ENCODE measurements at regions not wholly inside any gene's neighbourhood (a gene's known extent, or its start where the extent isn't known, plus 50 kb on each side); places are given as distances from the start of the nearest gene placed in this dataset.

DNA sequence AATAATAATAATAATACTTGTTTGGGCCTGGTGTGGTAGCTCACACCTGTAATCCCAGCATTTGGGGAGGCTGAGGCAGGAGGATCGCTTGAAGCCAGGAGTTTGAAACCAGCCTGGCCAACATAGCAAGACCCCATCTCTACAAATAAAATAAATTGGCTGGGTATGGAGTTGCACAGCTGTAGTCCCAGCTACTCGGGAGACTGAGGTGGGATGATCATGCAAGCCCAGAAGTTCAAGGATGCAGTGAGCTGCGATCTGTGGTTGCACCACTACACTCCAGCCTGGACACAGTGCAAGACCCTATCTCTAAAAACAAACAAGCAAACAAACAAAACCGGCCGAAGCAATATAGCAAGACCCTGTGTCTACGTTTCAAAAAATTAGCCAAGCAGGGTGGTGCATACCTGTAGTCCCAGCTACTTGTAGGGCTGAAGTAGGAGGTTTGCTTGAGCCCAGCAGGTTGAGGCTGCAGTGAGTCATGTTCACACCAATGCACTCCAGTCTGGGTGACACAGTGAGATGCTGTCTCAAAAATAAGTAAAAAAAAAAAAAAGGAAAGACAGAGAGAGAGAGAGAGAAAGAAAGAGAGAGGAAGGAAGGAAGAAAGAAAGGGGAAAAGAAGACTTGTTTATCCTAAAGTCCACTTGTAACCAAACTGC is 85.6 kb upstream of the KDM7A start:
- Histone ChIP-seq H3K4me2 (ENCODE audit: low read depth, low read length, poor library complexity, severe bottlenecking) (no peak overlapping the region), H4K20me1 (ENCODE audit: insufficient read depth, low read length, poor library complexity, severe bottlenecking) (no peaks in the 10 kb centered on the region), H3K27me3 (ENCODE audit: insufficient read depth, low read length, poor library complexity, severe bottlenecking) (no peaks in the 10 kb centered on the region), H3K4me1 (ENCODE audit: insufficient read depth, low read length, poor library complexity, severe bottlenecking) (peaks cover 5% of the 10 kb centered on the region), H3K9me2 (replicated peaks; ENCODE audit: low read depth, low read length) (no peaks in the 10 kb centered on the region), H3K4me3 (ENCODE audit: low read length, poor library complexity, severe bottlenecking) (no peak overlapping the region), H2AFZ (ENCODE audit: low read length) (no peak overlapping the region), H3K79me2 (ENCODE audit: insufficient read depth, low read length) (no peaks in the 10 kb centered on the region), H3K36me3 (ENCODE audit: insufficient read depth, low read length) (no peaks in the 10 kb centered on the region), H3K9ac (ENCODE audit: low read depth, low read length, poor library complexity, severe bottlenecking) (no peak overlapping the region), H3K9me3 (ENCODE audit: insufficient read depth, low read depth, low read length) (0 out of 2 replicates have a peak, but pooled peaks cover under 1% of the 10 kb centered on the region), H3F3A (ENCODE audit: low read depth) (no peaks in the 10 kb centered on the region)
- TF ChIP-seq EZH2phosphoT487 (IDR thresholded peaks at IDR 0.05; ENCODE audit: borderline replicate concordance), result no peak
- TF ChIP-seq, protein P1, sequence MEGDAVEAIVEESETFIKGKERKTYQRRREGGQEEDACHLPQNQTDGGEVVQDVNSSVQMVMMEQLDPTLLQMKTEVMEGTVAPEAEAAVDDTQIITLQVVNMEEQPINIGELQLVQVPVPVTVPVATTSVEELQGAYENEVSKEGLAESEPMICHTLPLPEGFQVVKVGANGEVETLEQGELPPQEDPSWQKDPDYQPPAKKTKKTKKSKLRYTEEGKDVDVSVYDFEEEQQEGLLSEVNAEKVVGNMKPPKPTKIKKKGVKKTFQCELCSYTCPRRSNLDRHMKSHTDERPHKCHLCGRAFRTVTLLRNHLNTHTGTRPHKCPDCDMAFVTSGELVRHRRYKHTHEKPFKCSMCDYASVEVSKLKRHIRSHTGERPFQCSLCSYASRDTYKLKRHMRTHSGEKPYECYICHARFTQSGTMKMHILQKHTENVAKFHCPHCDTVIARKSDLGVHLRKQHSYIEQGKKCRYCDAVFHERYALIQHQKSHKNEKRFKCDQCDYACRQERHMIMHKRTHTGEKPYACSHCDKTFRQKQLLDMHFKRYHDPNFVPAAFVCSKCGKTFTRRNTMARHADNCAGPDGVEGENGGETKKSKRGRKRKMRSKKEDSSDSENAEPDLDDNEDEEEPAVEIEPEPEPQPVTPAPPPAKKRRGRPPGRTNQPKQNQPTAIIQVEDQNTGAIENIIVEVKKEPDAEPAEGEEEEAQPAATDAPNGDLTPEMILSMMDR (conservative IDR thresholded peaks at IDR 0.05; ENCODE audit: low read length), result no peak

DNA sequence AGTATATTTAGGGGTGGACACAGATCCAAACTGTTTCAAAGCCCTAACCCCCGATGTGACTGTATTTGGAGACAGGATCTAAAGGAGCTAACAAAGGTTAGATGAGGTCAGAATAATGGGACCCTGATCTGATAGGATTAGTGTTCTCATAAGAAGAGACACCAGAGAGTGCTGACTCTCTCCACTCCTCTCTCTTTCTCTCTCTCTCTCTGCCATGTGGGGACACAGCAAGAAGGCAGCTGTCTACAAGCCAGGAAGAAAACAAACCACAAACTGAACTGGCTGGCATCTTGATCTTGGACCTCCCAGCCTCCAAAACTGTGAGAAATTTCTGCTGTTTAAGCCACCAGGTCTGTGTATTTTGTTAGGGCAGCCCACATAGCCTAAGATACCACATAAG is 84.7 kb upstream of the KDM7A start:
- H3K9me2 ChIP-seq (replicated peaks; ENCODE audit: low read depth, low read length), result no peaks in the 10 kb centered on the region
- no peaks in the 10 kb centered on the region for H3F3A ChIP-seq (ENCODE audit: low read depth)
- no peak overlapping the region for H3K4me3 ChIP-seq (ENCODE audit: low read length, poor library complexity, severe bottlenecking)
- peaks cover 5% of the 10 kb centered on the region for H3K4me1 ChIP-seq (ENCODE audit: insufficient read depth, low read length, poor library complexity, severe bottlenecking)
- peak overlapping the region; percentile 2 for H3K4me2 ChIP-seq (ENCODE audit: low read depth, low read length, poor library complexity, severe bottlenecking)
- H4K20me1 ChIP-seq (ENCODE audit: insufficient read depth, low read length, poor library complexity, severe bottlenecking), result no peaks in the 10 kb centered on the region
- TF ChIP-seq, protein P1 (conservative IDR thresholded peaks at IDR 0.05; ENCODE audit: low read length), result no peak
- no peak for TF ChIP-seq EZH2phosphoT487 (IDR thresholded peaks at IDR 0.05; ENCODE audit: borderline replicate concordance)
- H3K79me2 ChIP-seq (ENCODE audit: insufficient read depth, low read length), result no peaks in the 10 kb centered on the region
- H3K27me3 ChIP-seq (ENCODE audit: insufficient read depth, low read length, poor library complexity, severe bottlenecking), result no peaks in the 10 kb centered on the region
- no peaks in the 10 kb centered on the region for H3K36me3 ChIP-seq (ENCODE audit: insufficient read depth, low read length)
- 0 out of 2 replicates have a peak, but pooled peaks cover 2% of the 10 kb centered on the region for H3K9me3 ChIP-seq (ENCODE audit: insufficient read depth, low read depth, low read length)
- no peak overlapping the region for H3K9ac ChIP-seq (ENCODE audit: low read depth, low read length, poor library complexity, severe bottlenecking)
- no peak overlapping the region for H2AFZ ChIP-seq (ENCODE audit: low read length)

DNA sequence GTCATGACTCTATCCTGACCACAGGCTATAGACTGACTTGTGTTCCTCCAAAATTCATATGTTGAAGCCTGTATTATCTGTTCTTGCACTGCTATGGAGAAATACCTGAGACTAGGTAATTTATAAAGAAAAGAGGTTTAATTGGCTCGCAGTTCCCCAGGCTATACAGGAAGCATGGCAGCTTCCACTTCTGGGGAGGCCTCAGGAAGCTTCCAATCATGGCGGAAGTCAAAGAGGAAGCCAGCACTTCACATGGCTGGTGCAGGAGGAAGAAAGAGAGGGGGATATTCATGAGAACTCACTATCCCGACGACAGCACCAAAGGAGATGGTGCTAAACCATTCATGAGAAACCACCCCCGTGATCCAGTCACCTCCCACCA is 84.3 kb upstream of the KDM7A start:
- Histone ChIP-seq H2AFZ (ENCODE audit: low read length) (no peak overlapping the region), H3K27me3 (ENCODE audit: insufficient read depth, low read length, poor library complexity, severe bottlenecking) (no peaks in the 10 kb centered on the region), H3K9me3 (ENCODE audit: insufficient read depth, low read depth, low read length) (0 out of 2 replicates have a peak, but pooled peaks cover 2% of the 10 kb centered on the region), H3F3A (ENCODE audit: low read depth) (no peaks in the 10 kb centered on the region), H3K4me1 (ENCODE audit: insufficient read depth, low read length, poor library complexity, severe bottlenecking) (peaks cover 5% of the 10 kb centered on the region), H3K9me2 (replicated peaks; ENCODE audit: low read depth, low read length) (no peaks in the 10 kb centered on the region), H3K4me2 (ENCODE audit: low read depth, low read length, poor library complexity, severe bottlenecking) (peak overlapping the region; percentile 2), H3K9ac (ENCODE audit: low read depth, low read length, poor library complexity, severe bottlenecking) (no peak overlapping the region), H4K20me1 (ENCODE audit: insufficient read depth, low read length, poor library complexity, severe bottlenecking) (no peaks in the 10 kb centered on the region), H3K4me3 (ENCODE audit: low read length, poor library complexity, severe bottlenecking) (no peak overlapping the region), H3K36me3 (ENCODE audit: insufficient read depth, low read length) (no peaks in the 10 kb centered on the region), H3K79me2 (ENCODE audit: insufficient read depth, low read length) (no peaks in the 10 kb centered on the region)
- no peak for TF ChIP-seq EZH2phosphoT487 (IDR thresholded peaks at IDR 0.05; ENCODE audit: borderline replicate concordance)
- TF ChIP-seq, protein P1 (conservative IDR thresholded peaks at IDR 0.05; ENCODE audit: low read length), result no peak
